ENCODE measurements at regions not wholly inside any gene's neighbourhood (a gene's known extent, or its start where the extent isn't known, plus 50 kb on each side); places are given as distances from the start of the nearest gene placed in this dataset.

GRCh38 chr11:15815246-15816195 lies 540.8 kb downstream of the SOX6 start:
- POLR2A ChIA-PET: no interaction called here
- intact Hi-C loops (cut with micrococcal nuclease; ENCODE audit: unreplicated experiment): no loop called here
- H3K4me1 ChIP-seq (ENCODE audit: control insufficient read depth, insufficient read depth, low read length): no peaks in the 10 kb centered on the region

GRCh38 chr11:15816260-15816871 lies 540.0 kb downstream of the SOX6 start:
- POLR2A ChIA-PET: no interaction called here
- Histone ChIP-seq H3K27me3 (ENCODE audit: control insufficient read depth, insufficient read depth, low read length) (no peaks in the 10 kb centered on the region), H3K4me3 (ENCODE audit: low read depth in 2 of 2, low read length in 2 of 2) (no peak overlapping the region), H3K36me3 (ENCODE audit: control insufficient read depth, insufficient read depth, low read length) (no peaks in the 10 kb centered on the region), H3K27ac (ENCODE audit: low read length) (no peak overlapping the region), H3K4me1 (ENCODE audit: control insufficient read depth, insufficient read depth, low read length) (no peaks in the 10 kb centered on the region), H3K9me3 (ENCODE audit: control insufficient read depth, insufficient read depth, low read depth, low read length) (no peaks in the 10 kb centered on the region)
- DNase-seq (ENCODE audit: low read depth, low spot score) (no peak), ATAC-seq (no peak)
- no peak for TF ChIP-seq REST (IDR thresholded peaks at IDR 0.05; ENCODE audit: insufficient read depth in 1 of 2, low read depth in 2 of 2, low read length in 1 of 2)
- no peak for TF ChIP-seq CTCF (IDR thresholded peaks at IDR 0.05)
- TF ChIP-seq TCF7L2 (IDR thresholded peaks at IDR 0.05; ENCODE audit: low read depth, low read length): no peak
- no peak for TF ChIP-seq SIN3A (IDR thresholded peaks at IDR 0.05; ENCODE audit: borderline replicate concordance, insufficient read depth, low read depth, low read length)
- TF ChIP-seq POLR2AphosphoS5 (IDR thresholded peaks at IDR 0.05; ENCODE audit: low read depth, low read length): no peak
- in situ Hi-C loops (cut with HindIII; ENCODE audit: low pct_unique_long_range_greater_than_20kb, low sequenced_read_pairs): no loop called here
- no TSS peak for BruUV-seq (replicated peaks)
- intact Hi-C loops (cut with micrococcal nuclease; ENCODE audit: unreplicated experiment): no loop called here
- CTCF ChIA-PET: no interaction called here

More at GRCh38 chr11:15815246-15816195, 540.8 kb downstream of the SOX6 start:
- no peak overlapping the region for H3K27ac ChIP-seq (ENCODE audit: low read length)
- DNase-seq (ENCODE audit: low read depth, low spot score) (no peak), ATAC-seq (no peak)
- no peaks in the 10 kb centered on the region for H3K36me3 ChIP-seq (ENCODE audit: control insufficient read depth, insufficient read depth, low read length)
- BruUV-seq (replicated peaks): no TSS peak
- H3K27me3 ChIP-seq (ENCODE audit: control insufficient read depth, insufficient read depth, low read length): no peaks in the 10 kb centered on the region
- TF ChIP-seq REST (IDR thresholded peaks at IDR 0.05; ENCODE audit: insufficient read depth in 1 of 2, low read depth in 2 of 2, low read length in 1 of 2): no peak
- CTCF ChIA-PET: no interaction called here
- in situ Hi-C loops (cut with HindIII; ENCODE audit: low pct_unique_long_range_greater_than_20kb, low sequenced_read_pairs): no loop called here
- no peak overlapping the region for H3K4me3 ChIP-seq (ENCODE audit: low read depth in 2 of 2, low read length in 2 of 2)
- H3K9me3 ChIP-seq (ENCODE audit: control insufficient read depth, insufficient read depth, low read depth, low read length): no peaks in the 10 kb centered on the region

All from Panc1 (cell line).